ENCODE measurements at regions not wholly inside any gene's neighbourhood (a gene's known extent, or its start where the extent isn't known, plus 50 kb on each side); places are given as distances from the start of the nearest gene placed in this dataset.

DNA sequence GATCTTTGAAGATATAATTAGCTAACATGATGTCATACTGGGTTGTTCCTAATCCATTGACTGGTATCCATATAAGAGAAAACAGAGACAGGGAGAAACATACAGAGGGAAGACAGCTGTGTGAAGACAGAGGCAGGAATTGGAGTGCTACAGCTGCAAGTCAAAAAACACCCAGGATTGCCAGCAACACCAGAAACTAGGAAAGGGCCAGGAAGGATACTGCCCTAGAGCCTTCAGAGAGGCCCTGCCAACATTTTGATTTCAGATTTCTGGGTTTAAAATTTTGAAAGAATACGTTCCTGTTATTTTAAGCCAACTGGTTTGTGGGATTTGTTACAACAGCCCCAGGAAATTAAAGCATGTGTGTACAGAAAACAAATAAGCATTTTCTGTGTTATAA lies 473.7 kb upstream of the FLRT2 start:
- dilution Hi-C loops (cut with MboI; ENCODE audit: extremely low pct_ligation_motif_present, low sequenced_read_pairs) = no loop called here
- H3K9me1 ChIP-seq (replicated peaks; ENCODE audit: control insufficient read depth, extremely low read depth, insufficient read depth, low read length) = no peaks in the 10 kb centered on the region
- FAIRE-seq = no peak
- H4K20me1 ChIP-seq (replicated peaks; ENCODE audit: control insufficient read depth, extremely low read depth, insufficient read depth, low read length) = no peaks in the 10 kb centered on the region
- intact Hi-C loops (cut with micrococcal nuclease) = no loop called here
- H3K27me3 ChIP-seq (ENCODE audit: control insufficient read depth in 2 of 2, insufficient read depth in 2 of 2, low read length in 2 of 2) = no peaks in the 10 kb centered on the region
- H2AFZ ChIP-seq (ENCODE audit: low read depth, low read length) = no peak overlapping the region
- H3K9ac ChIP-seq (replicated peaks; ENCODE audit: extremely low read depth, insufficient read depth, low read length) = no peak overlapping the region
- TF ChIP-seq, protein P1, sequence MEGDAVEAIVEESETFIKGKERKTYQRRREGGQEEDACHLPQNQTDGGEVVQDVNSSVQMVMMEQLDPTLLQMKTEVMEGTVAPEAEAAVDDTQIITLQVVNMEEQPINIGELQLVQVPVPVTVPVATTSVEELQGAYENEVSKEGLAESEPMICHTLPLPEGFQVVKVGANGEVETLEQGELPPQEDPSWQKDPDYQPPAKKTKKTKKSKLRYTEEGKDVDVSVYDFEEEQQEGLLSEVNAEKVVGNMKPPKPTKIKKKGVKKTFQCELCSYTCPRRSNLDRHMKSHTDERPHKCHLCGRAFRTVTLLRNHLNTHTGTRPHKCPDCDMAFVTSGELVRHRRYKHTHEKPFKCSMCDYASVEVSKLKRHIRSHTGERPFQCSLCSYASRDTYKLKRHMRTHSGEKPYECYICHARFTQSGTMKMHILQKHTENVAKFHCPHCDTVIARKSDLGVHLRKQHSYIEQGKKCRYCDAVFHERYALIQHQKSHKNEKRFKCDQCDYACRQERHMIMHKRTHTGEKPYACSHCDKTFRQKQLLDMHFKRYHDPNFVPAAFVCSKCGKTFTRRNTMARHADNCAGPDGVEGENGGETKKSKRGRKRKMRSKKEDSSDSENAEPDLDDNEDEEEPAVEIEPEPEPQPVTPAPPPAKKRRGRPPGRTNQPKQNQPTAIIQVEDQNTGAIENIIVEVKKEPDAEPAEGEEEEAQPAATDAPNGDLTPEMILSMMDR (IDR thresholded peaks at IDR 0.05; ENCODE audit: extremely low read depth in 1 of 2, insufficient read depth in 1 of 2, low read depth in 1 of 2, low read length in 2 of 2) = no peak
- no peak for TF ChIP-seq JUN (IDR thresholded peaks at IDR 0.05; ENCODE audit: borderline replicate concordance, insufficient read depth, insufficient read length, low read depth)
- TF ChIP-seq EZH2 (IDR thresholded peaks at IDR 0.05; ENCODE audit: borderline replicate concordance, low read depth, low read length, severe bottlenecking) = no peak
- no peak for TF ChIP-seq MYC (IDR thresholded peaks at IDR 0.05; ENCODE audit: low read depth, low read length)
- no peak for TF ChIP-seq POLR2AphosphoS5 (IDR thresholded peaks at IDR 0.05; ENCODE audit: insufficient read depth, low read depth, low read length)
- TF ChIP-seq, protein P2, sequence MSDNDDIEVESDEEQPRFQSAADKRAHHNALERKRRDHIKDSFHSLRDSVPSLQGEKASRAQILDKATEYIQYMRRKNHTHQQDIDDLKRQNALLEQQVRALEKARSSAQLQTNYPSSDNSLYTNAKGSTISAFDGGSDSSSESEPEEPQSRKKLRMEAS (IDR thresholded peaks at IDR 0.05; ENCODE audit: insufficient read depth, insufficient read length) = no peak
- TF ChIP-seq FOS (IDR thresholded peaks at IDR 0.05; ENCODE audit: borderline replicate concordance, insufficient read depth, low read length) = no peak
- TF ChIP-seq GATA2 (IDR thresholded peaks at IDR 0.05; ENCODE audit: insufficient read depth, insufficient read length, low read depth, low read length) = no peak
- TF ChIP-seq POLR2A (IDR thresholded peaks at IDR 0.05; ENCODE audit: low read depth, low read length) = no peak
- POLR2A ChIA-PET = no interaction called here
- BruUV-seq (replicated peaks) = no TSS peak
- H3K4me2 ChIP-seq (ENCODE audit: insufficient read depth, low read length) = no peak overlapping the region
- no peak for DNase-seq (ENCODE audit: low read depth, low spot score)
- H3K4me1 ChIP-seq (ENCODE audit: control insufficient read depth, extremely low read depth, insufficient read depth, low read length) = no peaks in the 10 kb centered on the region
- no peaks in the 10 kb centered on the region for H3K79me2 ChIP-seq (ENCODE audit: control insufficient read depth, insufficient read depth, low read length)
- no peak overlapping the region for H3K27ac ChIP-seq (ENCODE audit: insufficient read depth, low read depth, low read length)
- no peaks in the 10 kb centered on the region for H3K9me3 ChIP-seq (replicated peaks; ENCODE audit: control insufficient read depth, insufficient read depth, low read length)
- H3K36me3 ChIP-seq (ENCODE audit: control insufficient read depth in 2 of 2, extremely low read depth in 1 of 2, insufficient read depth in 2 of 2, low read length in 2 of 2) = no peaks in the 10 kb centered on the region
- CTCF ChIA-PET = interaction anchor here (1.0 kb wide), 1 partner anchor 9 kb away, joined by 3 read pairs; no protein-coding TSS in a partner anchor
- H3K4me3 ChIP-seq (replicated peaks in 1 of 3; ENCODE audit: insufficient read depth in 1 of 3, low read depth in 1 of 3, low read length in 3 of 3) = no peak overlapping the region
